Posterior cingulate gyrus (tissue), 11 donors: ENCODE measurements at regions not wholly inside any gene's neighbourhood (a gene's known extent, or its start where the extent isn't known, plus 50 kb on each side); places are given as distances from the start of the nearest gene placed in this dataset.
"Not testable (repeated sequence)": the region's sequence is repeated elsewhere in the genome, so short reads cannot be mapped to it uniquely, and the experiment has no call there.

Experiments used
- DNase-seq, 10 donors: peaks; one replicate each; pipeline versions ENCODE4 v3.0.0 to v3.0.0-alpha.2; 2020 to 2021; ENCODE audit warnings: mixed read lengths in 3 of 10
- intact Hi-C: fragments of 100-400 bp; cut with DNase I; formaldehyde crosslinking; loops from one replicate; pipeline ENCODE4 v1.15.1; 2023

- intact Hi-C loops: no loop called here
- DNase-seq: no peak
Observed at GRCh38 chr7:118762451-118762850, 537.9 kb downstream of the ANKRD7 start.

GRCh38 chr7:118764221-118764620 lies 539.7 kb downstream of the ANKRD7 start:
- no peak for DNase-seq
- intact Hi-C loops: no loop called here

- no peak for DNase-seq
- intact Hi-C loops: no loop called here
Observed at GRCh38 chr7:118771672-118772071, 547.2 kb downstream of the ANKRD7 start.

- DNase-seq: no peak
- intact Hi-C loops: no loop called here
Observed at GRCh38 chr7:118777308-118777707, 552.8 kb downstream of the ANKRD7 start.

- DNase-seq: no peak
Observed at GRCh38 chr7:118792682-118793081, 568.2 kb downstream of the ANKRD7 start.

GRCh38 chr7:118793582-118793981 lies 569.1 kb downstream of the ANKRD7 start:
- intact Hi-C loops: no loop called here
- no peak for DNase-seq

More at GRCh38 chr7:118792682-118793081, 568.2 kb downstream of the ANKRD7 start:
- intact Hi-C loops: no loop called here

GRCh38 chr7:118794419-118794818 lies 569.9 kb downstream of the ANKRD7 start:
- intact Hi-C loops: no loop called here
- no peak for DNase-seq

GRCh38 chr7:118801366-118801765 lies 576.9 kb downstream of the ANKRD7 start:
- DNase-seq: no peak
- intact Hi-C loops: no loop called here

- DNase-seq: no peak
- intact Hi-C loops: no loop called here
Observed at GRCh38 chr7:118802726-118803125, 578.2 kb downstream of the ANKRD7 start.

- DNase-seq: no peak
- intact Hi-C loops: no loop called here
Observed at GRCh38 chr7:118826246-118826645, 601.7 kb downstream of the ANKRD7 start.

- no peak for DNase-seq
- intact Hi-C loops: no loop called here
Observed at GRCh38 chr7:118836933-118837332, 612.4 kb downstream of the ANKRD7 start.

- intact Hi-C loops: no loop called here
Observed at GRCh38 chr7:118839515-118839914, 615.0 kb downstream of the ANKRD7 start.

GRCh38 chr7:118843456-118843855 lies 619.0 kb downstream of the ANKRD7 start:
- intact Hi-C loops: no loop called here

More at GRCh38 chr7:118839515-118839914, 615.0 kb downstream of the ANKRD7 start:
- DNase-seq: no peak

GRCh38 chr7:118844748-118845147 lies 620.2 kb downstream of the ANKRD7 start:
- no peak for DNase-seq

More at GRCh38 chr7:118843456-118843855, 619.0 kb downstream of the ANKRD7 start:
- DNase-seq: no peak

GRCh38 chr7:118845791-118846190 lies 621.3 kb downstream of the ANKRD7 start:
- no peak for DNase-seq
- intact Hi-C loops: no loop called here

More at GRCh38 chr7:118844748-118845147, 620.2 kb downstream of the ANKRD7 start:
- intact Hi-C loops: no loop called here

- intact Hi-C loops: no loop called here
- DNase-seq: no peak
Observed at GRCh38 chr7:118846977-118847376, 622.5 kb downstream of the ANKRD7 start.

- intact Hi-C loops: no loop called here
- DNase-seq: no peak
Observed at GRCh38 chr7:118855290-118855689, 630.8 kb downstream of the ANKRD7 start.

GRCh38 chr7:118858651-118859149 lies 634.2 kb downstream of the ANKRD7 start:
- peak in 4 of 10 donors; percentile 9 to 77 (median 48) for DNase-seq
- intact Hi-C loops: no loop called here

GRCh38 chr7:118861581-118861980 lies 637.1 kb downstream of the ANKRD7 start:
- intact Hi-C loops: no loop called here
- no peak for DNase-seq

GRCh38 chr7:118862740-118863139 lies 638.2 kb downstream of the ANKRD7 start:
- intact Hi-C loops: no loop called here
- DNase-seq: no peak

GRCh38 chr7:118863966-118864365 lies 639.5 kb downstream of the ANKRD7 start:
- no peak for DNase-seq
- intact Hi-C loops: no loop called here

- intact Hi-C loops: no loop called here
- no peak for DNase-seq
Observed at GRCh38 chr7:118867860-118868259, 643.4 kb downstream of the ANKRD7 start.

- DNase-seq, intact Hi-C loops: not testable (repeated sequence)
Observed at GRCh38 chr7:118869141-118869540, 644.6 kb downstream of the ANKRD7 start.
